ENCODE measurements at regions not wholly inside any gene's neighbourhood (a gene's known extent, or its start where the extent isn't known, plus 50 kb on each side); places are given as distances from the start of the nearest gene placed in this dataset.

DNA sequence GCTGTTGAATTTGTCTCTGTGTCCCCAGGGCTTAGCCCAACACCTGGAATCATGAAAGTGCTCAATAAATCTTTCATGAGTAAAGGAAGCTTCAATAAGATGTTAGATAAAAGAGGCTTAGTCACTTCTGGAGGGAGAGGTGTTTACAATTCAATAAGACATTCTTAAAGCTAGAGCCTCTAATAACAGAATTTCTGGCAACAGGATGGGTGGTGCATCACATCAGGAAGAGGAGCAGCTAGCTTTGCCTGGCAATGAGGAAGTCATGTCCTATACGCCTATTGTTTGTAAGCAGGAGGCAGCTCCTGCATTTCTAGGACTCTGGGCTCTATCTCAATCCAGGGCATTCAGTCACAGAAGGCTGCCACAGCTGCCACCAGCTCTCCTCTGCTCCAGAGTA is 638.5 kb downstream of the EPM2A start:
- TF ChIP-seq CTCF (IDR thresholded peaks at IDR 0.05; ENCODE audit: control extremely low read depth in 1 of 3, insufficient read depth in 1 of 3, low read depth in 1 of 3, low read length in 3 of 3) (no peak), HDAC2 (IDR thresholded peaks at IDR 0.05; ENCODE audit: borderline replicate concordance in 1 of 2, low read depth in 2 of 2, low read length in 2 of 2) (no peak), EZH2 (IDR thresholded peaks at IDR 0.05; ENCODE audit: low read depth, low read length, severe bottlenecking) (no peak), YY1 (IDR thresholded peaks at IDR 0.05; ENCODE audit: low read depth, low read length) (no peak)

Data from H1 (cell line).